ENCODE measurements at regions not wholly inside any gene's neighbourhood (a gene's known extent, or its start where the extent isn't known, plus 50 kb on each side); places are given as distances from the start of the nearest gene placed in this dataset.

DNA sequence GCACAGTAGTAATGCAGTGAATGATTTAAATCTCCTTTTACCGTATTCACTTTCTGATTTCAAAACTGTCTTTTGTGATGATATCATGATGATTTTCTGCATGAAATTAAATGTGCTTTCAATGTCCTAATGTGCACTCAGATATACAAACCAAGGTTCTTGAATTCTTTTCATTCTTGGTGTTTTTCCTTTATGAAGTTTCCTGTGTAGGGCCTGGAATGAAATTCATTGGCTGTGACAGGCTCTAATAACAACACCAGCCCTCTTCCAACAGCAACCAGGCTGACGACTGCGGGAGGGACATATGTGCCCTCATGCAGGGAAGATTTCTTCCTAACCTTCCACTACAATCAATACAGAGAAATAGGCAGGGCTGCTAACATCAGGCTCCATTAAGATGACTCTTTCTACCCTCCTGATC lies 1052.0 kb downstream of the DIAPH3 start:
- TF ChIP-seq, protein P1, sequence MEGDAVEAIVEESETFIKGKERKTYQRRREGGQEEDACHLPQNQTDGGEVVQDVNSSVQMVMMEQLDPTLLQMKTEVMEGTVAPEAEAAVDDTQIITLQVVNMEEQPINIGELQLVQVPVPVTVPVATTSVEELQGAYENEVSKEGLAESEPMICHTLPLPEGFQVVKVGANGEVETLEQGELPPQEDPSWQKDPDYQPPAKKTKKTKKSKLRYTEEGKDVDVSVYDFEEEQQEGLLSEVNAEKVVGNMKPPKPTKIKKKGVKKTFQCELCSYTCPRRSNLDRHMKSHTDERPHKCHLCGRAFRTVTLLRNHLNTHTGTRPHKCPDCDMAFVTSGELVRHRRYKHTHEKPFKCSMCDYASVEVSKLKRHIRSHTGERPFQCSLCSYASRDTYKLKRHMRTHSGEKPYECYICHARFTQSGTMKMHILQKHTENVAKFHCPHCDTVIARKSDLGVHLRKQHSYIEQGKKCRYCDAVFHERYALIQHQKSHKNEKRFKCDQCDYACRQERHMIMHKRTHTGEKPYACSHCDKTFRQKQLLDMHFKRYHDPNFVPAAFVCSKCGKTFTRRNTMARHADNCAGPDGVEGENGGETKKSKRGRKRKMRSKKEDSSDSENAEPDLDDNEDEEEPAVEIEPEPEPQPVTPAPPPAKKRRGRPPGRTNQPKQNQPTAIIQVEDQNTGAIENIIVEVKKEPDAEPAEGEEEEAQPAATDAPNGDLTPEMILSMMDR (IDR thresholded peaks at IDR 0.05): no peak
- TF ChIP-seq POLR2AphosphoS5 (IDR thresholded peaks at IDR 0.05) (no peak), POLR2A (IDR thresholded peaks at IDR 0.05) (no peak)

Data from gastroesophageal sphincter (tissue), 3 donors.